HG02610 (cell line): ENCODE measurements at regions not wholly inside any gene's neighbourhood (a gene's known extent, or its start where the extent isn't known, plus 50 kb on each side); places are given as distances from the start of the nearest gene placed in this dataset.
"Not testable (repeated sequence)": the region's sequence is repeated elsewhere in the genome, so short reads cannot be mapped to it uniquely, and the experiment has no call there.

Experiments
- ATAC-seq: cut with Tn5 transposase; IDR thresholded peaks from one replicate; pipeline ENCODE4 v1.9.1; 2021; ENCODE audit warnings: mild to moderate bottlenecking, moderate library complexity; ENCODE audit not compliant: unreplicated experiment

DNA sequence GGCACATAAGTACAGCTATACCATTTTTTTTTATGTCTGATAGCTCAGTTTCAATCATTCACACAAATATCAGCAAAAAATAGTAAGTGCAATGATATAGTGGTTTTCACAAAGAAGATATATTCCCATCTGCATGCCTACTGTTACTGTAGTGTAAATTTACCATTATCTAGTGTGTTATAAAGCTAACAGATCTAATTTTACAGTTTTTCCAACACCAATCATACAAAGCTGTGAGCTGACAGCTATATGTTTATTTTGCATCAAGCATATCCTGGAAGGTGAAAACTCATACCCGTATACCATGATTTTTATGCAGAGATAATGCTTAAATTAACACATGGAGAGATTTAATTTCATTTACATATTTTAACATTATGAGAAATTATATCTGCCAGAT, 89.9 kb upstream of the HAPLN1 start:
- no peak for ATAC-seq

DNA sequence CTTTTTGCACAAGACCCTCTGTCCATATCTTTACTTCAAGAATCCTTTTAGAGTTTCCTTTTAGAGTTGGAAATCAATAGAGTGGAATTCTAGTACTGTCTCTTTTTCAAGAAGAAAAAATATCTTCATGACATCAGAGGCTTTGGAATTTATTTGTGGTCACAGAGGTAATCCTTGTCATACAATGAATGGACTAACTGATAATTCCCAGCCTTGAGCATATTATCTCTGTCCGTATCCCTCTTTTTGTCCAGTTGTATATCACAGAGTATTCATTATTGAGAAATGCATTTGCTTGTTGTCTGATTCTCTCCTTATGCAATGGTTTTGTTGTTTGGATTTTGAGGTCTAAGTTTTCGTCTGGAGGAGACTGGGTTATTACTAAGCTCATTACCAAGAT, 82.0 kb upstream of the HAPLN1 start:
- no peak for ATAC-seq

DNA sequence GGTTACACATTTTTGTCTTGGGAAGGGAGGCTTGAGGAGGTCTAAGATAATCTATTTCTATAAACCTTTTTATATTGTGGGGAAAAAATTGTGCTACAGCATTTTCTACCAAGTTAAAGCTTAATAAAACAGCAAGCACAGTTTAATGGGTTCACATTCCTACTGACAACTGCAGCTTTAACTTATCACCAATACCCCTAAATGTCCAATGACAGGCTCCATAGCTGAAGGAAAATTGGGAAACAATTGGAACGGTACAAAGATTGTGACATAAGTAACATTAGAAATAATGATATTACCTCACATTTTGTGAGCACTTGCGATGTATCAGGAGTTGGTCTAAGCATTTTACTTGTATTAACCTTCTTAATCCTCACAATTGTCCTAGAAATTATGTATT, 79.5 kb upstream of the HAPLN1 start:
- no peak for ATAC-seq

DNA sequence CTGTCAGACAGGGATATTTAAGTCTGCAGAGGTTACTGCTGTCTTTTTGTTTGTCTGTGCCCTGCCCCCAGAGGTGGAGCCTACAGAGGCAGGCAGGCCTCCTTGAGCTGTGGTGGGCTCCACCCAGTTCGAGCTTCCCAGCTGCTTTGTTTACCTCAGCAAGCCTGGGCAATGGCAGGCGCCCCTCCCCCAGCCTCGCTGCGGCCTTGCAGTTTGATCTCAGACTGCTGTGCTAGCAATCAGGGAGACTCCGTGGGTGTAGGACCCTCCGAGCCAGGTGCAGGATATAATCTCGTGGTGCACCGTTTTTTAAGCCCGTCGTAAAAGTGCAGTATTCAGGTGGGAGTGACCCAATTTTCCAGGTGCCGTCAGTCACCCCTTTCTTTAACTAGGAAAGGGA, 78.4 kb upstream of the HAPLN1 start:
- not testable (repeated sequence) for ATAC-seq

DNA sequence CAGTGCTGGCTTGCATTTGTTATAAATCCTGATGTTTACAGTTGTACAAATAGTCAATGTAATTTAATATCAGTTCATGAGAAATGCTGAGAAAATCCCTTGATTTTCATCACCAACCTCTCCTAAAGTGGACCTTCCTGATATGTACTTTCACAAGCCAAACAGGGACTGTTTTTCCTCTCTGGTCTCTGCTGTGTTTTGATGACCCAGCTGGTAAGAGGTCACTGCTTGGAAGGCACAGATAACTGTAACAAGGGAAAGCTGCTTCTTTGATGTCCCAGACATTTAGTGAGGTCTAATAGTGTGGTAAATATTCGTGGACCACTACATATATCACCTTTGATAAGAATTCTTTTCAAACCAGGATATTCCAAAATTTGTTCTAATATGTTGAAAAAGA, 68.7 kb upstream of the HAPLN1 start:
- no peak for ATAC-seq

DNA sequence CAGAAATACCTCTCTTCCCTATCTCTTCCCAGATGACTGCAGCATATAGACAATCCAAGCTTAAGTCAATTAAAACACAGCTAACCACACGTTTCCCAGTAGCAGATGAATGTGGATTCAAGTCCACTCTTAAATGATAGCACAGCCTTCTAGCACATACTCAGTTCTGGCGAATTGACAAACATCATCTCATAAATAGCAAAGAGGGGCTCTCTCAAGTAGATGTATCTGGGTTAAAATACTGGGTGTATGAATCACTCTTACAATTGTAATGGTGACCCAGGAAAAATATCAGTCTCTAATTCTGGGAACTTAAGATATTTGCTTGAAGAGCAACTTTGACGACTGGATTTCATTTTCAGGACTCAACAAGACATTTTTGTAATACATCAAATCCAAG, 67.0 kb upstream of the HAPLN1 start:
- no peak for ATAC-seq

DNA sequence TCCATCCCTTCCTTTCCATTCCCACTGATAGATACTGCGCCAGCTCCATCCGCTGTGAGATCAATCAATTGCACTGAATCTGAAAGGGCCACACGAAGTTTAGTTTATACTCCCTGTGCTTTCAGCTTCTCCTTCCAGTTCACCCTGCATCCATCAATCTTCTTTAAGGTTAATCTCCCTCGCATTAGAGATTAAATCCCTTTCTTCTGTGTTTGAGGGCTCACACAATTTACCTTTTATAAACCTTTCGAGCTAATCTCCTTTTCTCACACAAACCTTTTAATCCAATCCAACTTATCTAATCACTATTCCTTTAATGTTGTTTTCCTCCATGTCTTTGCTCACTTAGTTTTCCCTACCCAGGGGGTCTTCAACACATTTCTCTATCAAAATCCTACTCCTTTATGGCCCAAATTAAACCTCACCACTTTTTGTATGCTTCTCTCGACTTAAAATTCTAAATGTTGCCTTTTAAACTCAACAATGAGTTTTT, 64.6 kb upstream of the HAPLN1 start:
- no peak for ATAC-seq

DNA sequence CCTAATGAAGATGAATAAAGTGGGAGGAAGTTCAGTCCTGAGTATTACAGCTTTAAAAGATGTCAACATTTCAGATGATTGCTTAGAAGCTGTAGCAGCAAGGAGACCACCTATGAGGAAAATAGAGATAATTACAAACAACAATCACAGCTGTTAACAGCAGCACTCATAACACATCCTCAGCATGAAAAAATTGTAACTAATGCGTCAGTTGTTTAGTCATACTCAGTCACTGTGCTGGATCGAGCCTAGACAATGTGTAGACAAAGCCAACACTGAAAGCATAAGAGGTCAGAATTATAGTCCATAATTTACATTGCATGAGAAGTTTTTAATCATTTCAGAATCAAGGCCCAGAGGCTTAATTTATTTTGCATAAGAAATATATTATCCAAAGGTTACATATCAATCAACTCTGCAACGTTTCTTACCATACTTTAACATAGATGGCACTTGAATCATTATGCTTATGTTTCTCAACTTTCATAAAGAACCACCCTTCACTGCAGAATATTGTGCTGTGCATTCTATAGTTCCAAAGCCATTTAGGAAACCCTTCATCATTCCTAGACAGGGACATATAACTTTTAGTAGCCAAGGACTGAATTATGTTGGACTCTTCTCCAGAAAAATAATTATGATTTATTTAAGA, 60.2 kb upstream of the HAPLN1 start:
- no peak for ATAC-seq

DNA sequence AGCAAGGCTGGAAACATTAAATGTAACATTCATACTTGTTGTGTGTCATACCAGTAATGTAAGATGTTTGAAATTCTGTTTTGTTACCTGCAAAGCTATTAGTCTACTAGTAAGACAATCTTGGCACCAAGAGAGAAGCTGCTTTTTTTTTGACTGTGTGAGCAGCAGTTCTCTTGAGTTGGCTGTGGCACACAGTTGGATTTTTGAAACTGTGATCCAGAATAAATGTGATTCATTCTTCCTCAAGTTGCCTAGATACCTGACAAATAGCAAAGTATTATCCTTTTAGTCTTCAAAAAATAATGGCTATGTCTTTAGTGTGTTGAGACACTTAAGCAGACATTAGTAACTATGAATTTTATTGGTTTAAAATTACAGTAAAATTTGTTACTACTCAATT, 57.2 kb upstream of the HAPLN1 start:
- ATAC-seq = no peak

DNA sequence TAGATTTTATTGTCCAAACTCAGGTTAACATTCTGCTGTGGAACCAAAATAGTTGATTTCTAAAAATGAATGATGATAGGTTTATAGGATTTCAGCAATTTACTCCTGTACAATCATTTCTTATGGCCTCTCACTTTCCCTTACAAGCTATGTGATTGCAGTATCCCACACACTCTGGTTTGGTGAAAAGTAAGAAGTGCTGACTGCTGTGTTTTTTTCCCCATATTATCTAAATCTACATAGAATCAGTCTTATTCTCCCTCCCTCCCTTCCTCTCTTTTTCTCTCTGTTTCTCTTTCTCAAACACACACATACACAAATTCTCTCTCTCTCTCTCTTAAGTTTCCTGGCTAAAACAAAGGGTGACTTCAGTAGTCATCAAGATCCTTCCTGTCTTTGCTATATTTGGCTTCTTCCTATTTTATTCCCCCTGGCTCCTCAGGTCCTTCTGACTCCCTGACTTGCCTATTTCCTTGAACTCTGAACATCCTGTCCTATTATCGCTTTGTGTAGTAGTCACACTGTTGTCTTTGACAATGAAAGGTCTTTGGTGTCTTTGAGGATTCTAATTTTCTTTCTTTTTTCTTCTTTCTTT, 55.9 kb upstream of the HAPLN1 start:
- no peak for ATAC-seq
